ENCODE measurements at regions not wholly inside any gene's neighbourhood (a gene's known extent, or its start where the extent isn't known, plus 50 kb on each side); places are given as distances from the start of the nearest gene placed in this dataset.
A peak's percentile ranks its signal among the peaks of the same experiment; 100 is the strongest.

DNA sequence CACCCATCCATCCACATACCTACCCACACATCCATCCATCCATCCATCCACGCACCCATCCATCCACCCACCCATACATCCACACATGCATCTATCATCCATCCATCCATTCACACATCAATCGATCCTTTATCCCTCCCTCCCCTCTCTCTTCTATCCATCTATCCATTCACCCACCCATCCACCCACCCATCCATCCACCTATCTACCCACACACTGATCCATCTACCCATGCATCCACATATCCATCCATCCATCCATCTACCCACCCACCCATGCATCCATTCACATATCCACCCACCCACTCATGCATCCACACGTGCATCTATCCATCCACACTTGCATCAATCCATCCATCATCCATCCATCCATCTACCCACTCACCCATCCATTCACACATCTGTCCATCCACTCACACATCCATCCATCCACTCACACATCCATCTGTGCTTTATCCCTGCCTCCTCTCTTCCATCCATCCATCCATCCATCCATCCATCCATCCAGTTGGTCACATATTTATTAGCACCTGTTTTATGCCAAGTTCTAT, 366.1 kb downstream of the CTTN start:
- DNase-seq (ENCODE audit: low read depth) = no peak

DNA sequence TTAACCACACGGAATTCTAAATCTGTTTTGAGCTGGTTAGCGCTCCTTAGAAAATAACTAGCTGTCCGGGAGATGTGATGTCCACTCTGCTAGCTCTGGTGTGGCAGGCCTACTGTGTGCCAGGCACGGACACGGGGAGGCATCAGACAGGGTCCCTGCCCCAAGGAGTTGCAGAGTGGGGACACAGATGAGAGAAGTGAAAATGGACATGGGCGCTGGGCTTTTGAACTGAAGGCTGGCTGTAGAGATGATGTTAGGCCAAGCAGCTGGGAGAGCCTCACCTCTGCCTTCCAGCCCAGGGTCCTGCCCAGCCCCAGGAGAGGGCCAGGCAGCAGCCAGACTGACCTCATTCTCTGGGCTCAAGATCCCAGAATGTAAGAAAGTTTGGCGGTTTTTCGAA, 368.6 kb downstream of the CTTN start:
- DNase-seq (ENCODE audit: low read depth) = no peak

DNA sequence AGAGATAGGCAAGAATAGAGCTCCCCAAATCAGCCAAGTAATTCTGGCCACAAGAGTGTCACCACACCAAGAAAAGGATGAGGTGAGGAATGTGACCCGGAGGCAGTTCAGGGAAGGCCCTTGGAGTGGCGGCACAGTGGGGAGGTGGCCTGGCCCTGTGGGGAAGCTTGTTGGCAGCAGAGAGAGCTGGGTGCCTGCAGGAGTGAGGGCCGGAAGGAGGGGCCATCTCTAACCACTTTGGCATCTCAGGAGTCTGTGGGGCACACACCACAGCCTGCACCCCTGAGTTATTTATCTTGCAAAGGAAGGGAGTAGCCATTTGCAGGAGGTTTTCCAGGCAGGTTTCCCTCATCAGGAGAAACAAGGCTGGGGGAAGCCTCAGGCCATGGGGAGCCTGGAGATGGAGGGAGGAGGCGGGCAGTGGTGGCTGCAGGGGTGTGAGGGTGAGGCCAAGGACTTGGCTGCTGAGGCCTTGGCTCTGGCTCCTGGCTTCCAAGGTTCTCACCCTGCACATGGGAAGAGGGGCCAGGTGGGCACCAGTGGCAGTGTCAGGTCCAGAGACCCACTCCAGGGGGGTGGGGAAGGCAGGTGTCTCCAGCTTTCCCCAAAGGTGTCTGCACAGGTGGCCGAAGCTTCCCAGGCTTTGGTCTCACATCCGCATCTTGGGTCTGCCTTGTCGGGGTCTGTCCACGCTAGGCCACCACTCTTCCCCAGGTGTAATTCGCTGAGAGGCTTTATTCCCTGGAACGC, 370.2 kb downstream of the CTTN start:
- no peak for DNase-seq (ENCODE audit: low read depth)

DNA sequence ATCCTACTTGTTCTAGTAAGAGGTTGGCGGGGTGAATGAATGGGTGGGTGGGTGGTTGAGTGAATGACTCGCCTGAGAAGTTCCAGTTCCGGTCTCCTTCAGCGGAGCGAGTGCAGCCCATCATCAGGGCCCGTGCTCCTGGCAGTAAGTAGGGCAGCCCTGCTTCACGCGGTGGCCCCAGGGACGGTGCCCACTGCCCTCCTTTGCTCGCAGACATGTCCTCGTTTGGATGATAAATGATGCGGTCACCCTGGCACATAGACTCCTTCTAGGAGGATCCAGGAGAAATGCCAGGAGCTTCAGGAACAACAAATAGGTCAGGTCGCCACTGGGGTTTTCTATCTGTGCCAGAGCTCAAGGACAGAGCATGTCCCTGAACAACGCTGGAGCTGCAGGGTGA, 370.8 kb downstream of the CTTN start:
- DNase-seq (ENCODE audit: low read depth) = no peak

DNA sequence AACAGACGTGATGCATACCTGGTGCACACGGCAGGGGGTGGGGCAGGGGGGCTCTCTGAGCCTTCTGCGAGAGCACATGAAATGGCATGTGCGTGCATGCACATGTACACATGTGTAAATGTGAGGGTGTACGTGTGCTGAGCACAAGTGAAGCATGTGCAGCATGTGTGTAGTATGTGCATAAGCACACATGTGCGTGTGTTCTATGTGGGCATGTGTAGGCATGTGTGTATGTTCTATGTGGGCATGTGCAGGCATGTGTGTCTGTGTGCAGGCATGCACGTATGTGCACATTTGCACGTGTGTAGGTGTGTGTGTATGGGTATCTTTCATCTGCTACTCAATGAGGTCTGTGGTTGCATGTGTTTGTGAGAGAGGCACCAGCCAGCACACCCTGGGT, 371.2 kb downstream of the CTTN start:
- no peak for DNase-seq (ENCODE audit: low read depth)

DNA sequence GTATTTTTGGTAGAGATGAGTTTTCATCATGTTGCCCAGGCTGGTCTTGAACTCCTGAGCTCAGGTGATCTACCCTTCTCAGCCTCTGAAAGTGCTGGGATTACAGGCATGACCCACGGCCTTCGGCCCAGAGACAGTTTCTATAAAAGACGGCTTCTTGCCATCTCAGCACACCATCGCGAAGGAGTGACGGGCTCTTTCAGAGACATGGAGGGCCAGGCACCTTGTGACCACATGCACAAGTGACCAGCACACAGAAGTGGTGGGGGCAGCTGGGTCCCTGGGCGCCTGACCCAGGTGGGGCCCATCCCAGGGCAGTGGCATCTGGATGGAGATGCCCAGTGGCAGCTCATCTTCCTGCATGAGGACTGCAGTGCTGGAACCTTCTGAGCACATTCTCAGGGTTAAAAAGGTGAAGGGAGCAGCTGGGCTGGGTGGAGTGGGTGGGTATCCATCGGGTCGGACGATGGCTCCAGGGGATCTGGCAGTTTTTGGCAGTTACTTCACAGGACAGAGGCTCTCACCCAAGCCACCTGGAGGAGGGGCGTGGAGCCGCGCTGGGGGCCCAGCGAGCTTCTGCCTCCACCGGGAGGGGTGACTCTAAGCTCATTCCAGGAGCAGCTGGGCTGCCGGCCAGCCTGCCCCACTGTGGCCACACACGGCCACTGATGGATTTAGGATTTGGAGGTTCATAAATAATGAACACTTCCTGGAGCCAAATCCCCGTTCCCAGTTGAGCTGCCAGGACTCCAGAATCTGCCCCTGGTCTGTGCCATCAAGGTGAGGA, 373.0 kb downstream of the CTTN start:
- no peak for DNase-seq (ENCODE audit: low read depth)

DNA sequence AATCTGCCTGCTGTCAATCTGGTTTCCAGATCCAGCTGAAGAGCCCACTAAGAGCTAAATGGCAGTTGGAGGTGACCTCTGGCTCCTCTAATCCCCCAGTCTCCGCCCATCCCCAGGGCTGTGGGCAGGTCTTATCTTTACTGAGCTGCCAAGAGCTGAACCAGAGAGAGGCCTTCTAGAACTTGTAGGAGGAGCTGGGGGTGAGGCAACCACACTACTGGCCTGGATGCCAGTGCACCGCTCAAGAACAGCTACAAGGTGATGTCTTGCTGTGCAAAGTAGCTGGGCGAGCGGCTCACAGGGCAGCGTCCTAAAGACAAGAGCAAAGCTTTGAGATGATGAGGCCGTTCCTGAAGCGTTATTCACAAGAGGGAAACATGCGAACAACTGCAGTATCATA, 374.6 kb downstream of the CTTN start:
- no peak for DNase-seq (ENCODE audit: low read depth)

DNA sequence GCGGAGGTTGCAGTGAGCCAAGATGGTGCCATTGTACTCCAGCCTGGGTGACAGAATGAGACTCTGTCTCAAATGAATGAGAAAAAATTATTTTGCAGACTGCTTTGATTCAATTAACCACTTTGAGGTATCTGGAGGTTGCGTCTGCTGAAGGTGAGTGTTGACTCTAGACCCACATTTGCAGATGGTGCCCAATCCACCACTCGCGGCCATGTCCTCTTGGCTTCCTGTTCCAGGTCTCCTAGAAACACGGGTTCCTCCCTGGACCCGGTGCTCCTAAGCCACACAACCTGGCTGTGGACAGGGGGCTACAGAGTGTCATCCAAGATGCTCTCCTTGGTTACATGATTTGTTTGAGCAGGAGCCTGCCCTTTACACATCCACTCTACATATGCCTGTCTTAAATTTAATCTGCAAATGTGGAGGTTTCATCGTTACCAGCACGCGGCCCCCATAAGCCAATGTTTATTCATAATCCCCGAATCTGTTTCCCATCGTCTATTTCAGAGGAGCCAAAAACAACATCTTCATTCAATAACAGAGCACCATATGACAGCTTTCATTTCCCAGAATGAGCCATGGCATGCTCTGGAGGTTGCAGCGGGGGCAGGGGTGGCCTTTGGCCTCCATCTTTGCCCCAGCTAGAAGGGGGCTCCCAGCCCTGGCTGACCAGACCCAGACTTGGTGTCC, 377.2 kb downstream of the CTTN start:
- DNase-seq (ENCODE audit: low read depth) = no peak

DNA sequence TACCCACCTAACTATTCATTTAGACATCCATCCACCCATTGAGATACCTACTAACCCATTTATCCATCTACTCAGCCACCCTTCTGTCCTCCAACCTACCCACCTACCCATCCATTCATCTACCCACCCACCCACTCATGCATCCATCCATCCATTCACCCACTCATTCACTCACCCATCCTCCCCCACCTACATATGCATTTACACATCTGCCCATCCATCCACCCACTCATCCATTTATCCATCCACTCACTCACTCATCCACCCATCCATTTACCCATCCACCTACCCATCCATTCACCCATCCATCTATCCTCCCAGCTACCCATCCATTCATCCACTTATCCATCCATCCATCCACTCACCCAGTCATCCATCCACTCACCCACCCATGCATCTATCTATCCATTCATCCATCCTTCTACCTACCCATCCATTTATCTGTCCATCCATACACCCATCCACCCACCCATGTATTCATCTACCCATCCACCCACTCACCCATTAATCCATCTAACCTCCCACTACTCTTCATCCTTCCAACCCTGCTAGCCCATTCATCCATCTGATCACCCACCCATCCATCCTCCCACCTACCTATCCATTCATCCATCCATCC, 378.7 kb downstream of the CTTN start:
- no peak for DNase-seq (ENCODE audit: low read depth)

DNA sequence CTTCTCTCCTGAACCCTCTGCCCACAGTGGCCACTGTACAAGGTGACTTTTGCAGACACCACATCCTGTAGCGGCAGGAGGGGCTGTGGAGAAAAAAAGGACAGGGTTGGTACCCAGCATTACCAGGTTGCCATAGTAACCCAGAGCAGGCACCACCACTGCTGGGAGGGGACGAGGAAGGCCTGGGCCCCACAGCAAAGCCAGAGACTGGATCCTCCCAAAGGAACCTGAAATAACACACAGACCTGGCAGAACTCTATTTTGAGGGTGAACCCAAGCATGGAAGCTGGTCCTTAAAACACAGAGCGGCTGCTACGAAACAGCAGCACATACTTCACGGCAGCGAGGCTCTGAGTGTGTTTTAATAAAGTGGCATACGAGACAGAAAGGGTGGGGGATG, 380.6 kb downstream of the CTTN start:
- DNase-seq (ENCODE audit: low read depth) = no peak

DNA sequence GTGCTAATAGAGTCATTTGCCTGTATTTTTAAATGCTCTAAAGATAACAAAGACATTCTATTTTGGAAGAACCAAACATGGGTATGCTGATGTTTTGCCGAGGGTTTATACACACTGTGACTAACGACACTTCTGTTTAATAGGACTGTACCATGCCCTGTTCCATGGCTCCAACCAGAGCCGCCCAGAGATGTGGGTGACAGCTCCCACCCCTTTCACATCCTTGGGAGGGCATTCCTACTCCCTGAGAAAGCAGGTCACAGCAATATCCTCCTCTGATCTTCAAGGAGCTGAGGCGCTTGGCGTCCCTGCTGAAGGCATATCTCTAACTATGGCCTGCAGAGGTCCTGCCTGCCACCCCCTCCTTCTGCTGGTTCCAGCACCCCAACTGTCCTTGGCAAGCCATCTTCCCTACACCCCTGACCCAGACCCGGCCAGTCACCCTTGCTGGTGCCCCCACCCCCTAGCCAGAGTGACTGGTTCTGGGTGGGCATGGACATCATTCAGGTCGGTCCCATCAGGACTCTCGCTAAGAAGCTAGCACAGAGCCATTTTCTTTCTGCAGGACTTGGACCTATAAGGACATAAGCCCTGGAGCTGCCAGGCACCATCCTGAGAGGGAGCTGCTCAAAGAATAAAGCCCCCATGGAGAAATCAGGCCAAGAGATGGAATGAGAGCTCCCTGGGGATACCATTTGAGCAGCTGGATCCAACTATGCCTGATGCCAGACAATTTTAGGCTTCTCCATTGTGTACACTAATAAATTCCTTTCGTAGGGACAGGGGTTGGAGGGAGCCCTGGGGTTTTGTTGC, 381.3 kb downstream of the CTTN start:
- no peak for DNase-seq (ENCODE audit: low read depth)

DNA sequence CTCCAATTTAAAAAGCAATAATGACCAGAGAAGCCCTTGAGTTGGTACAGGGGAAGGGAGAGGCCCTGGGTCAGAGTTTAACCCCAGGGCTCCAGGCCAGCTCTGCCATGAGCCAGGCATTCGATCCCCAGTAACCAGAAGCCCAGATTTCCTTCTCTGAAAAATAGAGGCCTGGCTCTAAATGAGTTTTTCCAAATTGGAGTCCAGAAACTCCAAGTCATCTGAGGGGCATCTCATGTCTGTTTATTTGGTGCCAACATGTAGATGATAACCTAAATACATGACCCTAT, 381.9 kb downstream of the CTTN start:
- DNase-seq (ENCODE audit: low read depth) = no peak

DNA sequence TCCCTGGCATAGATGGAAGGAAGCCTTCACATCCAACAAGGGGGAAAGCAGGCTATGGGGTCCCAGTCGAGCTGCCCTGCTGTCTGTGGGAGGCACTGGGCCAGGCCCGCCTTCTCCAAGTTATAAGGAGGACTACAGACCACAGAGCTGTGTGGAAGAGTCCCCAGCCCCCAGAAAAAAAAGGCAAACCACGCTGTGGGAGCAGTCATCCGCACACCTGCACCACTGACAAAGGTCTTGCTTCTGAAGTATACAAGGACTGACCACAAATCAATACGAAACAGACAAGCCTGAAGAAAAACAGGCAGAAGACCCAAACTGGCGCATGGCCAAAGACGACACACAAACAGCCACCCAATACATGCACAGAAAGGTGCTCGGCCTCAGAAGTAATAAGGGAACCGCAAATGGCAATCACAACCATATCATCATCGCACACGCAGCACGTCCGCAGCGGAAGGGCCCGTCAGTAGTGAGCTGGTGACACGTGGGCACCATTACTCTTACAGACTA, 384.1 kb downstream of the CTTN start:
- no peak for DNase-seq (ENCODE audit: low read depth)

DNA sequence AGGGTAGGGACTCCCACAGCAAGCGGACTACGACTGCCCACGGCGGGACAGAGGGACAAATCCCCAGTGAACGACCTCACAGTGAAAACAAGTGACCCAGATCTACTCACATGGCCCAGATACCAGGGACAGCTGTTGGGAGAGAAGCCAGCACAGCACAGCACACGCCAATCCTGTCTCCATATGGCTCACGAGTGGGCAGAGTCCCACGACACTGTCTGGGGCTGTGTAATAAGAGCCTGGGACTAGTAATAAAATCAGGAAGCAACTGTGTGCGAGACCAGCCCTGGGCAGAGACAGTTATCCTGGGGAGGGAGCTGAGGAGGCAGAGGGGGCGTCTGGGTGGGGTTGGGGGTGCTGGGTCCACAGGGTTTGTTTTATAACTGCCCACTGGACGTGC, 385.0 kb downstream of the CTTN start:
- no peak for DNase-seq (ENCODE audit: low read depth)

DNA sequence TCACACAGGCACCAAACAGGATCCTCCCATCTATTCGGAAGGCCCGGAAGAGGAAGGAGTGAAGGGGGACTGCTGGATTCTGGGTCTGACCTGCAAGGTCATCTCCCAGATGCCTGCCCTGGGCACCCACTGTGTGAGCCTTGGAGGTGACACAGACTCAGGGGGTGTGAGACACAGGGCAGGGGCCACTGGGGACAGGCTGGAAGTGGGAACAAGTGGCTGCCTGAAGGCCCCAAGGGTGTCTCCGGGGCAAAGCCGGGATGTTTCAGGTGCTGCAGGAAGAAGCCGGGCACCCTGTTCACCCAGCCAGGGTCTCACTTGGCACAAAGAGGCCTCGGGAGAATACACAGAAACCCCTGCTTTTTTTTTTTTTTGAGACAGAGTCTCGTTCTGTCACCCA, 385.5 kb downstream of the CTTN start:
- no peak for DNase-seq (ENCODE audit: low read depth)

DNA sequence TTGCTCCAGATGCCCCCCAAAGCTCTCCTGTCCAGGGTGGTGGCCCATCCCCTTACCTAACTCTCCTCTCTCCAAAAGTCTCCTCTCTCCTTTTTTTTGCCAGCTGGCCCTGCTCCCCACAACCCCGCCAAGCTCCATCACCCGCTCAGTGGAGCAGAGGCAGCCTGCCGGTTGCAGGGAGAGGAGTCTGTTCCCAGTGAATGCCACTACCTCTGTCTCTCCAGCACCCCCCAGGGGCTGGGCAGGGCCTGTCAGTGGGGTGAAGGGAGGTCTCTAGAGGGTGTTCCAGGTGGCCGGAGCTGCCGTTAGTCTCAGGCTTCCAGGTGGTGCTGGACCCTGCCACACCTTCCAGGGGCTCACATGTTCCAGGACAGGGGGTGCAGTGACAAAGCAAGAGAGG, 387.0 kb downstream of the CTTN start:
- DNase-seq (ENCODE audit: low read depth) = no peak

DNA sequence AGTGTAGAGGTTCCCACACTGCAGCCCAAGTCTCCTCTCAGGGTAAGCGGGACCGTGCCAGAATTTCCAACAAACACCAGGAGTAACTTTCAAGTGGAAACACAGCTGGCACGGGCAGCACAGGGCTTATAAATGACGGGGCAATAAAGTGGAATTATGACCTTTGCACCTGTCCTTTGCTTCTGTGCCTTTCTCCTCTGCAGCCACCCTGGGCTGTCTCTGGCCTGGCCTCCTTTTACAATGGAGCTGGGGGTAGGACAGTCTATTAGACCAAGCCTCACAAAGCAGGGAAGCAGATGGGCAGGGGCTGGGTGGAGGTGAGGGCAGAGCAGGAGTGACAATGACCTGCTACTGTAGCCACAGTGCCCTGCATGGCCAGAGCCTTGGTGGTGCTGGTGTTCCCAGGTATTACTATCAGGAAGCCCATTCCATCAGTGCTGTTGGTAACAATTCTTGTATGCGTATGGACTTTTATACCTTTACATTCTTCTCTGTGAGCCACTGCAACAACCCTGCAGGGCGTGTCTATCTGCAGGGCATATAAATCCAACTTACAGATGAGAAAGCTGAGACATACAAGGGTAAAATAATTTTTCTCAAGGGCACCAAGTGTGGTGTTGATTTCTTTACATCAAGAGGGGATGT, 387.8 kb downstream of the CTTN start:
- DNase-seq (ENCODE audit: low read depth) = no peak

DNA sequence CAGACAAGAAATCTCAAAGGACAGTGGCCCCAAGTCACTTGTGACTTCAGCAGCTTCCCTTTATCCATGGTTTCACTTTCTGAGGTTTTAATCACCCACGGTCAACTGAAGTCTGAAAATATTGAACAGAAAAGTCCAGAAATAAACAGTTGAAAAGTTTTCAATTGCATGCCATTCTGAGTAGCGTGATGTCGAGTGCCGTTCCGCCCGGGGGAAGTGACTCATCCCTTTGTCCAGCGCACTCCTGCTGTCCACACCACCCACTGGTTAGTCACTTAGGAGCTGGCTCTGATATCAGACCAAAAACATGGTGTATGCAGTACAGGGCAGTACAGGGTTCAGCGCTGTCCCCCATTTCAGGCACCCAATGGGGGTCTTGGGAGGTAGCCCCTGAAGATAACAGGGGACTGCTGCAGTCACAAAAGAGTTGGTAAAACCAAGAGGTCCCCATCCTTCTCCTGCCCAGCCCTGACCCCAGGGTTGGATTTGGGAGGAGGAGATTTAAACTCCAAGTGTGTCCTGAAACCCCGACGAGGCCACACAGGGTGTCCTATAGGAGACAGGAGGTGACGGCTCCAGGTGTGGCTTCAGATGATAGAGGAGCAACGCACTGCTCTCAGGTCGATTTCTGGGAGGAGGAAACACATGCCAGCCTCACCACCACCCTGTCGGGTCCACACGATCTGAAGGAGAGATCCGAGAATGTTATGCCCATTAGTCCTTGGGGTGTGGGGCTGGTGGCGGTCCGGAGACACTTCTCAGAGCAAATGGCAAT, 390.1 kb downstream of the CTTN start:
- DNase-seq (ENCODE audit: low read depth) = peak; percentile 66

DNA sequence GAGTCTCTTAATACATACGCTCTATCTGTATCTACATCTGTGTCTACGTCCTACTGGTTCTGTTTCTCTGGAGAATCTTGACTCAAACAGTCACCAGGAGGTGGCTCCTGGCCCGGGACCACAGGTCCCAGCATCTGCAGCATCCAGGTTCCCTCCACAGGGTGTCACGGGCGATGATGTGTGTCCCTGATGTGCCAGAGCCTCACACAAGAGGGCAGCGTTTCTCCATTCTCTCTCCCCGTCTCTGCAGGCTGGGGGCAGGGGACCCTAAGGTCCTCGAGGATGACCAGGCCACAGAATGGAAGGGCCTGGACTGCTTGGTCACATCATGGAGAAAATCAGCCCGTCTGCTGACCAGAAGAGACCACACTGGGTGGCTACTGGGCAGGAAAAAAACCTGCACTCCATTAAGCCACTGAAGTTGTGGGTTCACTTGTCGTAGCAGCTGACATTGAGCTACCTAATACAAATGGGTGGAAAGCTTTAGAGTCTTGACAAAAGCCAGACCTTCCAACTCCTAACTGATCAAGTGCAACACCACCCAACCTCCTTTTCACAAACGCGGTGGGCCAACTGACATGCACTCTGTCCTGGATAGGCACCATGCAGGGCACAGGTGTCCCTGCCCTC, 392.5 kb downstream of the CTTN start:
- no peak for DNase-seq (ENCODE audit: low read depth)

Data from HS-27A (cell line).